ENCODE measurements at regions not wholly inside any gene's neighbourhood (a gene's known extent, or its start where the extent isn't known, plus 50 kb on each side); places are given as distances from the start of the nearest gene placed in this dataset.

GRCh38 chr11:45036010-45036409, 85.3 kb upstream of the TP53I11 start:
- DNase-seq (ENCODE audit: extremely low read depth in 1 of 2, low read depth in 1 of 2), result no peak

- DNase-seq (ENCODE audit: extremely low read depth in 1 of 2, low read depth in 1 of 2), result no peak
These were observed 86.0 kb upstream of the TP53I11 start for GRCh38 chr11:45036733-45037132.

GRCh38 chr11:45037434-45038005, 86.8 kb upstream of the TP53I11 start:
- DNase-seq (ENCODE audit: extremely low read depth in 1 of 2, low read depth in 1 of 2), result no peak

- DNase-seq (ENCODE audit: extremely low read depth in 1 of 2, low read depth in 1 of 2), result no peak
These were observed 88.2 kb upstream of the TP53I11 start for GRCh38 chr11:45038923-45039322.

- no peak for DNase-seq (ENCODE audit: extremely low read depth in 1 of 2, low read depth in 1 of 2)
These were observed 90.9 kb upstream of the TP53I11 start for GRCh38 chr11:45041596-45041995.

GRCh38 chr11:45042560-45042959, 91.9 kb upstream of the TP53I11 start:
- DNase-seq (ENCODE audit: extremely low read depth in 1 of 2, low read depth in 1 of 2), result no peak

- no peak for DNase-seq (ENCODE audit: extremely low read depth in 1 of 2, low read depth in 1 of 2)
These were observed 93.2 kb upstream of the TP53I11 start for GRCh38 chr11:45043755-45044475.

GRCh38 chr11:45045683-45046471, 95.2 kb upstream of the TP53I11 start:
- DNase-seq (ENCODE audit: extremely low read depth in 1 of 2, low read depth in 1 of 2), result no peak

- no peak for DNase-seq (ENCODE audit: extremely low read depth in 1 of 2, low read depth in 1 of 2)
These were observed 97.7 kb upstream of the TP53I11 start for GRCh38 chr11:45048313-45048841.

GRCh38 chr11:45048870-45049691, 97.4 kb upstream of the PRDM11 start:
- no peak for DNase-seq (ENCODE audit: extremely low read depth in 1 of 2, low read depth in 1 of 2)

- DNase-seq (ENCODE audit: extremely low read depth in 1 of 2, low read depth in 1 of 2), result no peak
These were observed 96.3 kb upstream of the PRDM11 start for GRCh38 chr11:45050111-45050510.

GRCh38 chr11:45051621-45052020, 94.8 kb upstream of the PRDM11 start:
- no peak for DNase-seq (ENCODE audit: extremely low read depth in 1 of 2, low read depth in 1 of 2)

- no peak for DNase-seq (ENCODE audit: extremely low read depth in 1 of 2, low read depth in 1 of 2)
These were observed 94.1 kb upstream of the PRDM11 start for GRCh38 chr11:45052361-45052760.

GRCh38 chr11:45053736-45054446, 92.5 kb upstream of the PRDM11 start:
- no peak for DNase-seq (ENCODE audit: extremely low read depth in 1 of 2, low read depth in 1 of 2)

GRCh38 chr11:45054956-45055355, 91.5 kb upstream of the PRDM11 start:
- DNase-seq (ENCODE audit: extremely low read depth in 1 of 2, low read depth in 1 of 2), result no peak

- no peak for DNase-seq (ENCODE audit: extremely low read depth in 1 of 2, low read depth in 1 of 2)
These were observed 89.9 kb upstream of the PRDM11 start for GRCh38 chr11:45056529-45056928.

- no peak for DNase-seq (ENCODE audit: extremely low read depth in 1 of 2, low read depth in 1 of 2)
These were observed 88.3 kb upstream of the PRDM11 start for GRCh38 chr11:45057938-45058646.

GRCh38 chr11:45058647-45058950, 87.8 kb upstream of the PRDM11 start:
- no peak for DNase-seq (ENCODE audit: extremely low read depth in 1 of 2, low read depth in 1 of 2)

- no peak for DNase-seq (ENCODE audit: extremely low read depth in 1 of 2, low read depth in 1 of 2)
These were observed 85.7 kb upstream of the PRDM11 start for GRCh38 chr11:45060707-45061106.

GRCh38 chr11:45061641-45062040, 84.8 kb upstream of the PRDM11 start:
- DNase-seq (ENCODE audit: extremely low read depth in 1 of 2, low read depth in 1 of 2), result no peak

Data from activated CD8-positive, alpha-beta memory T cell treated with anti-CD3 and anti-CD28 coated beads for 1 hour (primary cell).